ENCODE measurements at regions not wholly inside any gene's neighbourhood (a gene's known extent, or its start where the extent isn't known, plus 50 kb on each side); places are given as distances from the start of the nearest gene placed in this dataset.
A peak's percentile ranks its signal among the peaks of the same experiment; 100 is the strongest.

- Histone ChIP-seq H3K9ac (ENCODE audit: low read length) (no peak overlapping the region), H3K27ac (ENCODE audit: low read length) (0 out of 2 replicates have a peak overlapping the region, but pooled peaks have one; percentile 19), H3K36me3 (ENCODE audit: insufficient read depth, low read length) (no peaks in the 10 kb centered on the region), H3K9me2 (replicated peaks; ENCODE audit: insufficient read depth, low read length) (no peaks in the 10 kb centered on the region), H3K4me2 (ENCODE audit: low read depth, low read length, poor library complexity, severe bottlenecking) (no peak overlapping the region), H2AFZ (ENCODE audit: low read length) (peak overlapping the region; percentile 87), H3K4me3 (ENCODE audit: low read length) (no peak overlapping the region), H3K79me2 (ENCODE audit: low read length) (no peaks in the 10 kb centered on the region), H4K20me1 (ENCODE audit: insufficient read depth, low read depth, low read length) (no peaks in the 10 kb centered on the region), H3K4me1 (ENCODE audit: low read length) (peaks cover 59% of the 10 kb centered on the region), H3K27me3 (ENCODE audit: low read length) (no peaks in the 10 kb centered on the region), H3K9me3 (ENCODE audit: low read length) (no peaks in the 10 kb centered on the region)
- DNase-seq: no peak
Measured at GRCh38 chr1:83741348-83741747, 257.6 kb downstream of the TTLL7 start.

GRCh38 chr1:83735526-83735925 lies 263.4 kb downstream of the TTLL7 start:
- no peaks in the 10 kb centered on the region for H3K27me3 ChIP-seq (ENCODE audit: low read length)
- no peaks in the 10 kb centered on the region for H4K20me1 ChIP-seq (ENCODE audit: insufficient read depth, low read depth, low read length)
- H3K36me3 ChIP-seq (ENCODE audit: insufficient read depth, low read length): no peaks in the 10 kb centered on the region
- H3K9me2 ChIP-seq (replicated peaks; ENCODE audit: insufficient read depth, low read length): no peaks in the 10 kb centered on the region
- H3K4me1 ChIP-seq (ENCODE audit: low read length): peaks cover 13% of the 10 kb centered on the region
- no peak overlapping the region for H3K9ac ChIP-seq (ENCODE audit: low read length)
- H3K4me2 ChIP-seq (ENCODE audit: low read depth, low read length, poor library complexity, severe bottlenecking): no peak overlapping the region
- no peak overlapping the region for H3K27ac ChIP-seq (ENCODE audit: low read length)
- H3K4me3 ChIP-seq (ENCODE audit: low read length): no peak overlapping the region
- no peak for DNase-seq
- no peaks in the 10 kb centered on the region for H3K79me2 ChIP-seq (ENCODE audit: low read length)
- H2AFZ ChIP-seq (ENCODE audit: low read length): no peak overlapping the region
- no peaks in the 10 kb centered on the region for H3K9me3 ChIP-seq (ENCODE audit: low read length)

GRCh38 chr1:83734420-83734819 lies 264.5 kb downstream of the TTLL7 start:
- Histone ChIP-seq H3K4me1 (ENCODE audit: low read length) (peaks cover 13% of the 10 kb centered on the region), H3K36me3 (ENCODE audit: insufficient read depth, low read length) (no peaks in the 10 kb centered on the region), H3K9me3 (ENCODE audit: low read length) (no peaks in the 10 kb centered on the region), H2AFZ (ENCODE audit: low read length) (no peak overlapping the region), H3K79me2 (ENCODE audit: low read length) (no peaks in the 10 kb centered on the region), H4K20me1 (ENCODE audit: insufficient read depth, low read depth, low read length) (no peaks in the 10 kb centered on the region), H3K9me2 (replicated peaks; ENCODE audit: insufficient read depth, low read length) (no peaks in the 10 kb centered on the region), H3K9ac (ENCODE audit: low read length) (no peak overlapping the region), H3K4me2 (ENCODE audit: low read depth, low read length, poor library complexity, severe bottlenecking) (no peak overlapping the region), H3K27me3 (ENCODE audit: low read length) (no peaks in the 10 kb centered on the region), H3K27ac (ENCODE audit: low read length) (no peak overlapping the region), H3K4me3 (ENCODE audit: low read length) (no peak overlapping the region)
- DNase-seq: no peak

DNA sequence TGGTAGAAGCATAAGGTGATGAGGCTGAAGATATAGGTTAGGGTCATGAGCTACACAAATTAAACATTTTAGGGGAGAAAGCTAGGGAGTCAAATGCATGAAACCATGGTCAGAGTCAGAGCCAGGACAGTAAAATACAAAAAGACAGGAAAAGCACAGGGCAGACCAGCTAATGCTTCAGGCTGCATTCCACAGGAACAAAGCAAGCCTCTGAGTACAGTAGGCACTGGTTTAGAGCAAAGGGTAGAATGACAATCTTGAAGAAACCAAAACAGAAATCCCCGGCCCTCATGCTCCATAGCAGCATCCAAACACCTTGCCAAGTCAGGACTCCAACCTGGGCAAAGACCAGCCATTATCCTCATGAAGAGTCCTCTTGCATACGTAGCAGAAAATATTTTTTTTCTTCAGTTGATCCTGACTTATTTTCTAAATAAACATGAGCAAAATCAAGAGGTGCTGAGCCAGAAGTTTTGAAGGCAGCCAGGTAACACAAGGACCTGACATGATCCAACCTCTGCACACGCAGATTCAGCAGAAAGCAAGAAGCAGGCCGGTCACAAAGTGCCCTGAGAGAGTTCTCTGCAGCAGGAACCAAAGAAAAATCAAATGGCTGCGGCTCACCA lies 273.1 kb downstream of the TTLL7 start:
- peaks cover 8% of the 10 kb centered on the region for H3K4me1 ChIP-seq (ENCODE audit: low read length)
- no peaks in the 10 kb centered on the region for H4K20me1 ChIP-seq (ENCODE audit: insufficient read depth, low read depth, low read length)
- H3K9me2 ChIP-seq (replicated peaks; ENCODE audit: insufficient read depth, low read length): no peaks in the 10 kb centered on the region; the same call in 1 of the 2 replicates
- H3K27me3 ChIP-seq (ENCODE audit: low read length): no peaks in the 10 kb centered on the region
- no peak overlapping the region for H3K4me2 ChIP-seq (ENCODE audit: low read depth, low read length, poor library complexity, severe bottlenecking)
- H3K9me3 ChIP-seq (ENCODE audit: low read length): no peaks in the 10 kb centered on the region
- H3K36me3 ChIP-seq (ENCODE audit: insufficient read depth, low read length): no peaks in the 10 kb centered on the region
- DNase-seq: no peak
- H3K27ac ChIP-seq (ENCODE audit: low read length): no peak overlapping the region
- no peaks in the 10 kb centered on the region for H3K79me2 ChIP-seq (ENCODE audit: low read length)
- no peak overlapping the region for H3K9ac ChIP-seq (ENCODE audit: low read length)
- H2AFZ ChIP-seq (ENCODE audit: low read length): 0 out of 2 replicates have a peak overlapping the region, but pooled peaks have one; percentile 42
- no peak overlapping the region for H3K4me3 ChIP-seq (ENCODE audit: low read length)

DNA sequence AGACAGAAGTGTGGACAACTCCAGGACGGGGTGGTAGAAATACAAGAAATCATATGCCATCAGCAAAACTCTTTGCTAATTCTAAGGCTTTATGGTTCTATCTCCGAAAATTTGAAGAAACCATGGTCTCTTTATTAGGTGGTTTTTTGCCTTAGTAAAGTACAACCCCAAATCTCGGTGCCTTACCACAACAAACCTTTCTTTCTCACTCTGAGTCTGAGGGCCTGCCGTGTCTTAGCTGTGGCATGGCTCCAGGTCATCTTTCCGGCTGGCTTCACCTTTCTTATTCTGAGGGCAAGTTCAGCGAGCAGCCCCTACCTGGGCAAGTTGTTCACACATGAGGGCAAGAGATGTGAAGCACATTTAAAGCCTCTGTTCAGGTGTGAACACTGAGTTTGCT lies 280.6 kb downstream of the TTLL7 start:
- Histone ChIP-seq H3K27ac (ENCODE audit: low read length) (no peak overlapping the region), H3K79me2 (ENCODE audit: low read length) (no peaks in the 10 kb centered on the region), H3K9me3 (ENCODE audit: low read length) (no peaks in the 10 kb centered on the region), H3K36me3 (ENCODE audit: insufficient read depth, low read length) (no peaks in the 10 kb centered on the region), H3K27me3 (ENCODE audit: low read length) (no peaks in the 10 kb centered on the region), H2AFZ (ENCODE audit: low read length) (no peak overlapping the region), H3K9ac (ENCODE audit: low read length) (no peak overlapping the region), H3K4me1 (ENCODE audit: low read length) (peaks cover 7% of the 10 kb centered on the region), H3K4me2 (ENCODE audit: low read depth, low read length, poor library complexity, severe bottlenecking) (no peak overlapping the region), H3K4me3 (ENCODE audit: low read length) (no peak overlapping the region), H3K9me2 (replicated peaks; ENCODE audit: insufficient read depth, low read length) (no peaks in the 10 kb centered on the region), H4K20me1 (ENCODE audit: insufficient read depth, low read depth, low read length) (no peaks in the 10 kb centered on the region)
- DNase-seq: no peak

DNA sequence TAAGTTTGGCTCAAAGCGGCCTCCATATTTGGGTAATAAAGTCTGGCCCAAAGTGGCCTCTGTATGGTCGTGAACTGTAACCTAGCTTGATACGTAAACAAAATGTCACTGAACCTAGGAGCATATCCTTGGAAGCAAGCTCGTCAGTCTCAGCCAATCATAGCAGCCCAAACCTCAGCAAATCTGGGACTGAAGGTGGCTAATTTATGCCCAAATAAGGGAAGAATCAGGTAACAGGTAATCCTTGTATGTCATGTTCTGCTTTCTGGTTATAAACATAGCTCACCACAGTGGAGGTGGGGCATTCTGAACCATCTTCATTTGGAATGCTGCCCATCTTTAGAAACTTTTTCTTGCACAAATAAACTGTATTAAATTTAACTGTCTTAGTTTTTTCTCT lies 281.1 kb downstream of the TTLL7 start:
- Histone ChIP-seq H3K79me2 (ENCODE audit: low read length) (no peaks in the 10 kb centered on the region), H3K9me2 (replicated peaks; ENCODE audit: insufficient read depth, low read length) (no peaks in the 10 kb centered on the region), H3K4me2 (ENCODE audit: low read depth, low read length, poor library complexity, severe bottlenecking) (no peak overlapping the region), H3K4me1 (ENCODE audit: low read length) (peaks cover 7% of the 10 kb centered on the region), H3K27ac (ENCODE audit: low read length) (no peak overlapping the region), H4K20me1 (ENCODE audit: insufficient read depth, low read depth, low read length) (no peaks in the 10 kb centered on the region), H3K9me3 (ENCODE audit: low read length) (no peaks in the 10 kb centered on the region), H3K4me3 (ENCODE audit: low read length) (no peak overlapping the region), H3K9ac (ENCODE audit: low read length) (no peak overlapping the region), H3K36me3 (ENCODE audit: insufficient read depth, low read length) (no peaks in the 10 kb centered on the region), H3K27me3 (ENCODE audit: low read length) (no peaks in the 10 kb centered on the region), H2AFZ (ENCODE audit: low read length) (no peak overlapping the region)
- no peak for DNase-seq

- Histone ChIP-seq H3K36me3 (ENCODE audit: insufficient read depth, low read length) (no peaks in the 10 kb centered on the region), H3K9ac (ENCODE audit: low read length) (no peak overlapping the region), H3K9me3 (ENCODE audit: low read length) (no peaks in the 10 kb centered on the region), H3K4me3 (ENCODE audit: low read length) (no peak overlapping the region), H4K20me1 (ENCODE audit: insufficient read depth, low read depth, low read length) (no peaks in the 10 kb centered on the region), H3K4me2 (ENCODE audit: low read depth, low read length, poor library complexity, severe bottlenecking) (no peak overlapping the region), H3K27me3 (ENCODE audit: low read length) (no peaks in the 10 kb centered on the region), H3K27ac (ENCODE audit: low read length) (no peak overlapping the region), H3K9me2 (replicated peaks; ENCODE audit: insufficient read depth, low read length) (no peaks in the 10 kb centered on the region), H3K79me2 (ENCODE audit: low read length) (no peaks in the 10 kb centered on the region), H2AFZ (ENCODE audit: low read length) (no peak overlapping the region), H3K4me1 (ENCODE audit: low read length) (peaks cover 7% of the 10 kb centered on the region)
- DNase-seq: no peak
Measured at GRCh38 chr1:83716641-83717040, 282.3 kb downstream of the TTLL7 start.

GRCh38 chr1:83715550-83715949 lies 283.4 kb downstream of the TTLL7 start:
- peaks cover 7% of the 10 kb centered on the region for H3K4me1 ChIP-seq (ENCODE audit: low read length)
- H4K20me1 ChIP-seq (ENCODE audit: insufficient read depth, low read depth, low read length): no peaks in the 10 kb centered on the region
- H3K27ac ChIP-seq (ENCODE audit: low read length): no peak overlapping the region
- no peak overlapping the region for H3K4me2 ChIP-seq (ENCODE audit: low read depth, low read length, poor library complexity, severe bottlenecking)
- DNase-seq: no peak
- H3K9me3 ChIP-seq (ENCODE audit: low read length): no peaks in the 10 kb centered on the region
- H3K79me2 ChIP-seq (ENCODE audit: low read length): no peaks in the 10 kb centered on the region
- no peaks in the 10 kb centered on the region for H3K9me2 ChIP-seq (replicated peaks; ENCODE audit: insufficient read depth, low read length)
- no peaks in the 10 kb centered on the region for H3K36me3 ChIP-seq (ENCODE audit: insufficient read depth, low read length)
- H3K9ac ChIP-seq (ENCODE audit: low read length): no peak overlapping the region
- H2AFZ ChIP-seq (ENCODE audit: low read length): no peak overlapping the region
- H3K4me3 ChIP-seq (ENCODE audit: low read length): no peak overlapping the region
- no peaks in the 10 kb centered on the region for H3K27me3 ChIP-seq (ENCODE audit: low read length)
